22Rv1 (cell line): ENCODE measurements at regions not wholly inside any gene's neighbourhood (a gene's known extent, or its start where the extent isn't known, plus 50 kb on each side); places are given as distances from the start of the nearest gene placed in this dataset.

Experiments
- H3K27ac ChIP-seq: fragments of 450-650 bp; 2 replicates; pipeline ENCODE4 v1.5.1; 2017
- ZFX ChIP-seq: fragments of 450-650 bp; IDR thresholded peaks from 2 replicates; pipeline ENCODE4 v1.6.1; 2017; ENCODE audit warnings: antibody characterized with exemption, borderline replicate concordance
- TF ChIP-seq, protein P1 (sequence below): fragments of 450-650 bp; IDR thresholded peaks from 2 replicates; pipeline ENCODE4 v1.5.1; 2017; ENCODE audit warnings: mild to moderate bottlenecking

DNA sequence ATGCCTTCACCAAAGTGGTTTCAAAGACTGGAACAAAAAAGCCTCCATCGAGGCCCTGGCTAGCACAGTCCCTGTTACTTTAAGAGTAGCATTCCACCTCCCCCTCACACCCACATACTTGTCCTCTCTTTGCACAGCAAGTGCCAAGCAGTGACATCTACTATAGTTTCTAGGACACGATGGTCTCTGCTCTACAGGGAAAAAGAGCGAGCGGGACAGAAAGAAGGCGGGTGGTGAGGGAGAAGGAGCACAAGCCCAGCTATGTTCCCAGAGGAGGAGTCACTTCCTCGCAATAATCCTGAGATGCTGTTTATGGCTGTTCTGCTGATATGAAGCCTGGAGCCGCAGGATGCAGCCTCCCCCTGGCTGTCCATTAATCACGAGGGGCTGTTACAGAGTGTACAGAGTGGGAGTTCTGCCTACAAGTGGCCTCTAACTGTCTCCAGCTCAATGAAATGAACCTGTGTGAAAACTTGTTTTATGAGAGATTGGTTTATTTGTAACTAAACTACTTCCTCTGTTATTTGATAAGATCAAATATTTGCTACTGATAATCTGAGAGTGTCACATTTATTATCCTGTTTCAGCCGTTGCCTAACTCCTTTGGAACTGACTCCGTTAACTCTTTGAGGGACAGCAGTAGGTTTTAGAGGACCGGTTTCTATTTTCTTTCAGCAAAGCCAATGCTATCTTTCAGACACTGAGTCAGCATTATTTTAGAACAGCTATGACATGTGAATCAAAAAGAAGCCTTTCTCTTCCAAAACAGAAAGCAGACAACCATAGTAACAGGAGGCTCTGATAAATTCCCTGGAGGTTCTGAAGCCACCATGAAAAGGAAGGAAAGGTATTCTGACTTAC, 208.0 kb downstream of the SPRY2 start:
- H3K27ac ChIP-seq: peak overlapping the region; percentile 71
- no peak for TF ChIP-seq ZFX
- TF ChIP-seq, protein P1, sequence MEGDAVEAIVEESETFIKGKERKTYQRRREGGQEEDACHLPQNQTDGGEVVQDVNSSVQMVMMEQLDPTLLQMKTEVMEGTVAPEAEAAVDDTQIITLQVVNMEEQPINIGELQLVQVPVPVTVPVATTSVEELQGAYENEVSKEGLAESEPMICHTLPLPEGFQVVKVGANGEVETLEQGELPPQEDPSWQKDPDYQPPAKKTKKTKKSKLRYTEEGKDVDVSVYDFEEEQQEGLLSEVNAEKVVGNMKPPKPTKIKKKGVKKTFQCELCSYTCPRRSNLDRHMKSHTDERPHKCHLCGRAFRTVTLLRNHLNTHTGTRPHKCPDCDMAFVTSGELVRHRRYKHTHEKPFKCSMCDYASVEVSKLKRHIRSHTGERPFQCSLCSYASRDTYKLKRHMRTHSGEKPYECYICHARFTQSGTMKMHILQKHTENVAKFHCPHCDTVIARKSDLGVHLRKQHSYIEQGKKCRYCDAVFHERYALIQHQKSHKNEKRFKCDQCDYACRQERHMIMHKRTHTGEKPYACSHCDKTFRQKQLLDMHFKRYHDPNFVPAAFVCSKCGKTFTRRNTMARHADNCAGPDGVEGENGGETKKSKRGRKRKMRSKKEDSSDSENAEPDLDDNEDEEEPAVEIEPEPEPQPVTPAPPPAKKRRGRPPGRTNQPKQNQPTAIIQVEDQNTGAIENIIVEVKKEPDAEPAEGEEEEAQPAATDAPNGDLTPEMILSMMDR: no peak

DNA sequence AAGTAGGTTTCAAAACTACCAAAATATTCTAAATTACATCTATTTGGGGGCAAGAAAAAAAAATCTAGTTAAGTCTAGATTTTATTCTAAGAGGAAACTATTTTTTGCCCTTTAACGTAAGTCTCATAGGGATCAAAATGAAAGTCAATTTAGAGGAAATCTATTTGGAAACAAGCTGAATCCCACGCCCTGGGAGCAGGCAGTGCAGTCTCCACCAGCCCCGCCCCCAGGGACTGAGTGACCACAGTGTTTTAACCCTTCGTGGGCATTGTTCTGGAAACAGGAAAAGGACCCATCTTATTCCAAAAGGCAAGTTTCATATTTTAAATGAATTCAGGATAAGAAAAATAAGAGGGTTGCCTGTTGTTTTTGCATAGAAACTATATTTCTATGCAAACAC, 209.7 kb downstream of the SPRY2 start:
- TF ChIP-seq ZFX: no peak
- H3K27ac ChIP-seq: no peak overlapping the region

DNA sequence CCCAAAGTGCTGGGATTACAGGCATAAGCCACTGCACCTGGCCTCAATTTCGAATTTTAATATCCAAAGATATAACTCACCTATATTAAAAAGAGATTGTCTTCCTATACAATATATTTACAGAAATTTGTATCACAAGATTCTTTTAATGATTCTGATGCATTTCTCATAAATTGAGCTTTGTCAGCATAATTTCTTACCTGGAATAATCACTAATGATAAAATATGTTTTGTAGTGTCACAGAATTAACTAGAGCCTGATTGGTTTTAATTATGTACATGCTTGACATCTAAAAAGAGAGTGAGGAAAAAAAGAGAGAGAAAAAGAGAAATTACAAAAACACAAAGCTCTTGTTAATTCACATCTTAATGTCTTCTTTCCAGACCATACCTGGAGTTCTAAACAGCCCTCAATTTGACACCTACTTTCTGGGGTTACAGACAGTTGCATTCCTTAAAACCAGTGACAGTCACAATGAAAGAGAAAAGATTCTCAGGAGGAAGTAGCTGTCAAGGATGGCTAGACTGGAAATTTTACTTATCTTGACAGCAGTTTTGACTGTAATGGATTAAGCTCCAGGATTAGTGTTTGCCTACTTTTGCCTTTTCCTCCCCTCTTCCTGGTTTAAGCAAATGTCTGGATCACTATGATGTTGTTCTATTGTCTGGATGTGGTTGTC, 214.4 kb downstream of the SPRY2 start:
- TF ChIP-seq ZFX: no peak
- TF ChIP-seq, protein P1: no peak

DNA sequence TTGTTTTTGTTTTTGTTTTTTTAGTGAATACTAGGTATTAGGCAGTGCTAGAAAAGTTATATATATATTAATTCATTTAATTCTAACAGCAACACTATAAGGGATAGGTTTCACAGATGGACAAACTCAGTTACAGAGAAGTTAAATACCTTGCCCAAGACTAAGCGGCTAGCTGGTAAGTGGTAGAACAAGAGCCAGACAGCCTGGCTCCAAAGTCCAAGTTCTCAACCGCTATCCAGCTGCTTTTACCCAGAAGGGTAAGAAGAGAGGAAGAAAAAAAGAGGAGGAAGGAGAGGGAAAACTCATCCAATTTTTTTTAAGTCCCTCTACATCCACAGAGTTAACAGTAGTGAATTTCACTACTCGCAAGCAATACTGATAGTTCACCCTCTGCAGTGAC, 217.0 kb downstream of the SPRY2 start:
- no peak for TF ChIP-seq ZFX
- TF ChIP-seq, protein P1: no peak
- H3K27ac ChIP-seq: no peak overlapping the region

More for the DNA sequence above, 214.4 kb downstream of the SPRY2 start:
- no peak overlapping the region for H3K27ac ChIP-seq

DNA sequence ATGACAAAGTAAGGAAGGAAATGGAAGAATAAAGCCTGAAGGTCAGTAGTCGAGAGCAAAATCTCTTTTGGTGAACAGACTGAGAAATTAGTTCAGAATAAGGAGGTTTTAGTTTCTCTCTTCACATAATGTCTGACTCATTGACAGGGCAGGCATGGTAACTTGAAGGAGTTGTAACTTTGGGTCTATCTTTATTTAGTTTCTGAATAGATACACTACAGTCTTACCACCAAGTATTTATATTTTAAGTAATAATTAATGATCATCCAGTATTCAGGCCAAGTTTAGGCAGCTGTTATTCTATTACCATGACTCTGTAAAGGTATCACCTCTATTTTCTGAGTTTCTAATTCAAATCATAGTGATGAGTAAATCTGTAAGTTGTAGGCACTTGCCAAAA, 219.9 kb downstream of the SPRY2 start:
- TF ChIP-seq, protein P1: no peak
- TF ChIP-seq ZFX: no peak
- no peak overlapping the region for H3K27ac ChIP-seq

DNA sequence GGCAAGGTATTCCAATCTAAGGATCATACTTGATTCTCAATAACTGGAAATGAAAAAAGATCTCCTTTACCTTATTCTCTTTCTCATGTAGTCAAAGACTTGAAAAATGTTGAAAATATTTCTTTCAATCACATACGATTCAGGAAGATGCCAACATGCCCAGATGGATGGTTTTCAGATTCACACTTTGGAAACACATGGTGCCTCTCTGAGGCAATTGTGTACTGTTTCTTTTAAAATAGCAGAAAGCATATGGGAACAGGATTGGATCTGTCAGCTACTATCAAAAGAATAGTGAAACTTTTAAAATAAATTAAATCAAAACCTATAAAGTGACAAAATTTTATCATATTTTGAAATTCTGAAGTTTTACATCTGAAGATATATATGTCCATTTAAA, 222.4 kb downstream of the SPRY2 start:
- TF ChIP-seq ZFX: no peak
- TF ChIP-seq, protein P1: no peak
- H3K27ac ChIP-seq: no peak overlapping the region

DNA sequence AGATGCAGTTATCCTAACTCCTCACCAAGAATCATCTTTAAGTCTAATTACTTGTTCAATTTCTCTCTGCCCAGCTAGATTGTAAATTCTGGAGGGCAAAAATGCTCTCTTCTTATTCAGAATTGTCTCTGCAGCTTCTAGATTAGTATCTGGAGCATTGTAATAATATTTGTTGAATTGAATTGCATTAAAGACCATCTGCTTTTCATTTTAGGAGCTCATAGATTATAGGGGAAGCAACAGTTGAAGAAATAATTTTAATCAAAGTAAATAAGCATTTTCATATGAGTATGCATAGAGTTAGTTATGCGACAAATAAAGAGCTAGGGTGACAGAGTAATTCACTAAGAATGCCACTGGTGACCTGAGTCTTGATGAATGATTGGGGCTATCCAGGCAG, 222.8 kb downstream of the SPRY2 start:
- TF ChIP-seq ZFX: no peak
- TF ChIP-seq, protein P1: no peak
- no peak overlapping the region for H3K27ac ChIP-seq
